Heart right ventricle (tissue), 16 donors: ENCODE measurements at regions not wholly inside any gene's neighbourhood (a gene's known extent, or its start where the extent isn't known, plus 50 kb on each side); places are given as distances from the start of the nearest gene placed in this dataset.
"Not testable (repeated sequence)": the region's sequence is repeated elsewhere in the genome, so short reads cannot be mapped to it uniquely, and the experiment has no call there.

Experiments used
- ATAC-seq, 8 donors: fragments of 200-7000 bp; cut with Tn5 transposase; one replicate each; pipeline ENCODE4 v1.9.1; 2020; ENCODE audit warnings: mild to moderate bottlenecking in 8 of 8, moderate library complexity in 8 of 8, moderate number of reproducible peaks in 1 of 8
- DNase-seq, 2 donors: peaks; one replicate each; pipeline ENCODE4 v3.0.0-alpha.2; 2020
- H3K27ac ChIP-seq, 10 donors: fragments of 200-600 bp; sonication (generic) in 2 of 10; one replicate each; pipeline versions ENCODE4 v1.5.0 to v1.8.0; 2020 to 2022; ENCODE audit warnings: mild to moderate bottlenecking in 3 of 10
- H3K27me3 ChIP-seq, 7 donors: fragments of 200-600 bp; one replicate each; pipeline ENCODE4 v1.8.0; 2021 to 2022; ENCODE audit warnings: mild to moderate bottlenecking in 2 of 7
- H3K36me3 ChIP-seq, 9 donors: fragments of 200-600 bp; sonication (generic) in 1 of 9; one replicate each; pipeline versions ENCODE4 v1.5.0 to v1.8.0; 2020 to 2022; ENCODE audit warnings: mild to moderate bottlenecking in 2 of 9
- H3K4me1 ChIP-seq, 9 donors: fragments of 200-600 bp; sonication (generic) in 1 of 9; one replicate each; pipeline versions ENCODE4 v1.5.0 to v1.8.0; 2020 to 2022; ENCODE audit warnings: mild to moderate bottlenecking in 4 of 9
- H3K4me3 ChIP-seq, 10 donors: fragments of 200-600 bp; sonication (generic) in 2 of 10; one replicate each; pipeline versions ENCODE4 v1.5.0 to v1.8.0; 2020 to 2022; ENCODE audit warnings: mild to moderate bottlenecking in 7 of 10, moderate library complexity in 2 of 10
- H3K9me3 ChIP-seq, 11 donors: fragments of 200-600 bp in 10 of 11; sonication (generic) in 2 of 11; one replicate each; pipeline versions ENCODE4 v1.5.0 to v1.8.0; 2013 to 2022; ENCODE audit warnings: mild to moderate bottlenecking in 2 of 11, control low read depth in 1 of 11, moderate library complexity in 1 of 11
- CTCF ChIP-seq, 9 donors: fragments of 200-600 bp; sonication (generic) in 2 of 9; IDR thresholded peaks; one replicate each; pipeline versions ENCODE4 v1.5.0 to v1.8.0; 2021 to 2022; ENCODE audit warnings: antibody characterized with exemption in 9 of 9, mild to moderate bottlenecking in 5 of 9, moderate library complexity in 1 of 9
- WGBS, 2 donors: extraction: QIAGEN DNeasy Blood & Tissue Kit; methylation state at CpG; one replicate each; pipeline ENCODE4 v1.1.7; 2013; ENCODE audit warnings: inconsistent platforms in 1 of 2; 5-methylcytosine and 5-hydroxymethylcytosine counted together
- intact Hi-C, 10 donors: fragments of 100-400 bp; cut with DNase I; formaldehyde crosslinking; loops; one replicate each; pipeline versions ENCODE4 v1.11.1 to v1.14.2; 2022
- donor health status: Arrhythmogenic right ventricular cardiomyopathy.
- donor health status: ischemic (EF 13 %, LVEDD 7.1; RV severe dilation, severe dysfunction).
- donor health status: healthy with polysubstance abuse.
- donor health status: DM: no; HTN: yes; CAD: no.
- donor health status: DM: no; HTN: no; CAD: no.
- donor health status: ischemic (EF 25% LVEDD 6.9; RV normal size, moderate dysfunction).
- donor health status: ischemic (EF 25% LVEDD 5.7; RV mildly dilated, moderate dysfunction).
- donor health status: healthy.
- donor health status: DM: yes; HTN: yes; CAD: no.
- donor health status: Ischemic cardiomyopathy.
- donor health status: ischemic (EF 35%, LVEDD 5.7; RV mildly dilated, moderate dysfunction).
- donor health status: nonischemic (EF 11% LVEDD 7.7; RV severe dilation, severe dysfunction).
- donor health status: DM: yes; HTN: yes; CAD: no.
- donor health status: PGD.
- donor health status: ischemic (EF 29% LVEDD 5.4; RV normal size, mild dysfunction).
- donor health status: nonischemic (EF 23%, LVEDD 6.1; RV moderate dilation, normal function).

GRCh38 chr1:148374101-148374500, 109.0 kb downstream of the PPIAL4G start:
- Histone ChIP-seq H3K27ac (peak overlapping the region in 1 of 10 donors; percentile 64), H3K27me3 (peaks cover 0 to 25% (median 6%) of the 10 kb centered on the region in 7 donors), H3K36me3 (no peaks in the 10 kb centered on the region), H3K4me1 (peaks cover 0 to 21% (median 0%) of the 10 kb centered on the region in 9 donors), H3K9me3 (no peaks in the 10 kb centered on the region), H3K4me3 (no peak overlapping the region)
- 89 to 90% methylated on average over 3 of the region's 3 CpGs for WGBS, 2 donors
- ATAC-seq = no peak
- TF ChIP-seq CTCF (IDR thresholded peaks at IDR 0.05) = no peak
- DNase-seq = no peak
- intact Hi-C loops = no loop called here

- H3K4me3 ChIP-seq = no peak overlapping the region
- 88 to 89% methylated on average over 8 of the region's 8 CpGs for WGBS, 2 donors
- H3K4me1 ChIP-seq = peaks cover 0 to 21% (median 0%) of the 10 kb centered on the region in 9 donors
- DNase-seq = no peak
- H3K27me3 ChIP-seq = peaks cover 0 to 22% (median 0%) of the 10 kb centered on the region in 7 donors
- H3K27ac ChIP-seq = peak overlapping the region in 1 of 10 donors; percentile 64
- no peak for TF ChIP-seq CTCF (IDR thresholded peaks at IDR 0.05)
- no peaks in the 10 kb centered on the region for H3K9me3 ChIP-seq
- intact Hi-C loops = no loop called here
- no peak for ATAC-seq
- H3K36me3 ChIP-seq = no peaks in the 10 kb centered on the region
These were observed 109.7 kb downstream of the PPIAL4G start for GRCh38 chr1:148373192-148373925.

GRCh38 chr1:148372731-148373130, 110.4 kb downstream of the PPIAL4G start:
- intact Hi-C loops = no loop called here
- Histone ChIP-seq H3K9me3 (no peaks in the 10 kb centered on the region), H3K4me1 (peaks cover 0 to 21% (median 0%) of the 10 kb centered on the region in 9 donors), H3K27me3 (peaks cover 0 to 20% (median 0%) of the 10 kb centered on the region in 7 donors), H3K4me3 (no peak overlapping the region), H3K36me3 (no peaks in the 10 kb centered on the region), H3K27ac (peak overlapping the region in 1 of 10 donors; percentile 64)
- ATAC-seq = no peak
- 78 to 81% methylated on average over 3 of the region's 3 CpGs for WGBS, 2 donors
- no peak for DNase-seq
- TF ChIP-seq CTCF (IDR thresholded peaks at IDR 0.05) = no peak

- H3K4me3 ChIP-seq, DNase-seq, ATAC-seq, H3K9me3 ChIP-seq, H3K36me3 ChIP-seq, intact Hi-C loops: not testable (repeated sequence)
- peaks cover 0 to 24% (median 0%) of the 10 kb centered on the region in 7 donors for H3K27me3 ChIP-seq
- WGBS, 2 donors = 82 to 95% methylated on average over 2 of the region's 2 CpGs
- peaks cover 0 to 21% (median 0%) of the 10 kb centered on the region in 9 donors for H3K4me1 ChIP-seq
- peak overlapping the region in 1 of 10 donors; percentile 64 for H3K27ac ChIP-seq
These were observed 110.9 kb downstream of the PPIAL4G start for GRCh38 chr1:148372051-148372726.
